H1 (cell line): ENCODE measurements at regions not wholly inside any gene's neighbourhood (a gene's known extent, or its start where the extent isn't known, plus 50 kb on each side); places are given as distances from the start of the nearest gene placed in this dataset.

Source experiments
- CTCF ChIA-PET: fragments of 300-600 bp; sonication (Branson Sonifier 250); formaldehyde crosslinking; loops from one replicate; lab custom pipeline; 2021; ENCODE audit not compliant: partially characterized antibody; lab: Charles Lee
- POLR2A ChIA-PET: fragments of 300-600 bp; sonication (Branson Sonifier 250); formaldehyde crosslinking; loops from one replicate; lab custom pipeline; 2021; ENCODE audit warnings: inconsistent platforms; ENCODE audit not compliant: partially characterized antibody; lab: Charles Lee
- DNase-seq, 2 experiments: peaks; one replicate each; pipeline versions ENCODE4 v3.0.0 to v3.0.0-alpha.2; 2010 to 2022; ENCODE audit warnings: low spot score in 2 of 2, low read depth in 1 of 2, mixed read lengths in 1 of 2
- FAIRE-seq: peaks from 2 replicates; lab custom pipeline; 2011; peaks lifted over from hg19 to GRCh38; lab: Jason Lieb, UNC
- H2AFZ ChIP-seq: 2 replicates; pipeline ENCODE4 v1.8.1; 2012; ENCODE audit warnings: low read length, inconsistent platforms
- H2AK5ac ChIP-seq: 2 replicates; pipeline ENCODE4 v1.6.1; 2013; ENCODE audit warnings: low read depth, low read length
- H2BK120ac ChIP-seq: replicated peaks from 2 replicates; pipeline ENCODE3; 2013; ENCODE audit warnings: low read depth, low read length, inconsistent platforms
- H2BK12ac ChIP-seq: 2 replicates; pipeline ENCODE4 v1.6.1; 2013; ENCODE audit warnings: low read depth, low read length
- H2BK15ac ChIP-seq: 2 replicates; pipeline ENCODE4 v1.6.1; 2013; ENCODE audit warnings: low read length
- H2BK20ac ChIP-seq: 2 replicates; pipeline ENCODE4 v1.6.1; 2013; ENCODE audit warnings: low read length
- H2BK5ac ChIP-seq: 2 replicates; pipeline ENCODE4 v1.6.1; 2013; ENCODE audit warnings: low read depth, low read length
- H3K14ac ChIP-seq: 2 replicates; pipeline ENCODE4 v1.6.1; 2013; ENCODE audit warnings: inconsistent platforms; ENCODE audit not compliant: insufficient read length
- H3K18ac ChIP-seq: 2 replicates; pipeline ENCODE4 v1.6.1; 2013; ENCODE audit warnings: low read length; ENCODE audit errors: extremely low read depth
- H3K23ac ChIP-seq: 2 replicates; pipeline ENCODE4 v1.6.1; 2013; ENCODE audit warnings: inconsistent platforms; ENCODE audit not compliant: insufficient read length
- H3K23me2 ChIP-seq: 2 replicates; pipeline ENCODE4 v1.6.1; 2013; ENCODE audit warnings: low read depth, low read length
- H3K27ac ChIP-seq: 2 replicates; pipeline ENCODE4 v1.6.1; 2011; ENCODE audit warnings: low read depth, low read length, inconsistent platforms
- H3K27me3 ChIP-seq, 4 experiments: replicated peaks in 1 of 4; 1 replicate in 1 of 4; 2 replicates in 3 of 4; pipeline versions ENCODE4 v1.6.1 to v1.8.1; 2011 to 2013; ENCODE audit warnings: low read length in 3 of 4, mild to moderate bottlenecking in 3 of 4, inconsistent platforms in 2 of 4, mixed read lengths in 2 of 4, moderate library complexity in 1 of 4; ENCODE audit not compliant: control insufficient read depth in 3 of 4, insufficient read depth in 3 of 4; ENCODE audit errors: extremely low read depth in 1 of 4
- H3K36me3 ChIP-seq, 4 experiments: 2 replicates each; pipeline versions ENCODE4 v1.6.1 to v1.8.1; 2011 to 2013; ENCODE audit warnings: mild to moderate bottlenecking in 4 of 4, low read length in 3 of 4, moderate library complexity in 2 of 4, control low read depth in 1 of 4, inconsistent platforms in 1 of 4; ENCODE audit not compliant: insufficient read depth in 4 of 4, control insufficient read depth in 2 of 4
- H3K4ac ChIP-seq: replicated peaks from 2 replicates; pipeline ENCODE3; 2013; ENCODE audit warnings: low read length, low read depth, mixed read lengths, inconsistent platforms; ENCODE audit not compliant: insufficient read length
- H3K4me1 ChIP-seq, 4 experiments: replicated peaks in 1 of 4; 1 replicate in 1 of 4; 2 replicates in 3 of 4; pipeline versions ENCODE4 v1.6.1 to v1.8.1; 2011 to 2013; ENCODE audit warnings: low read length in 3 of 4, inconsistent platforms in 2 of 4, mixed read lengths in 1 of 4; ENCODE audit not compliant: insufficient read depth in 4 of 4, control insufficient read depth in 3 of 4
- H3K4me2 ChIP-seq, 2 experiments: 2 replicates each; pipeline versions ENCODE4 v1.6.1 to v1.8.1; 2011 to 2013; ENCODE audit warnings: low read depth in 2 of 2, low read length in 2 of 2, control low read depth in 1 of 2, inconsistent platforms in 1 of 2, mild to moderate bottlenecking in 1 of 2; ENCODE audit not compliant: insufficient read depth in 1 of 2
- H3K4me3 ChIP-seq, 4 experiments: fragments of 200-600, 300-600 bp in 1 of 4; sonication (generic), shearing (Covaris generic), sonication (Bioruptor Twin) in 1 of 4; 2 replicates each; pipeline versions ENCODE4 v1.5.1 to v1.8.1; 2011 to 2016; ENCODE audit warnings: low read length in 4 of 4, low read depth in 3 of 4, control low read depth in 2 of 4, inconsistent platforms in 2 of 4, mild to moderate bottlenecking in 2 of 4, mixed read lengths in 1 of 4, moderate library complexity in 1 of 4; ENCODE audit not compliant: insufficient read depth in 2 of 4; ENCODE audit errors: extremely low read depth in 1 of 4
- H3K56ac ChIP-seq: replicated peaks from 2 replicates; pipeline ENCODE3; 2013; ENCODE audit warnings: low read depth, mild to moderate bottlenecking, mixed read lengths, low read length, inconsistent platforms; ENCODE audit not compliant: insufficient read length
- H3K79me1 ChIP-seq: 2 replicates; pipeline ENCODE4 v1.6.1; 2013; ENCODE audit warnings: low read depth, low read length, control low read depth
- H3K79me2 ChIP-seq, 2 experiments: 2 replicates each; pipeline versions ENCODE4 v1.6.1 to v1.8.1; 2012 to 2013; ENCODE audit warnings: low read length in 2 of 2, mild to moderate bottlenecking in 2 of 2, inconsistent platforms in 1 of 2; ENCODE audit not compliant: insufficient read depth in 2 of 2, control insufficient read depth in 1 of 2
- H3K9ac ChIP-seq, 4 experiments: replicated peaks in 1 of 4; 1 replicate in 1 of 4; 2 replicates in 3 of 4; pipeline versions ENCODE4 v1.6.1 to v1.8.1; 2011 to 2013; ENCODE audit warnings: low read depth in 3 of 4, low read length in 3 of 4, control low read depth in 2 of 4, mild to moderate bottlenecking in 2 of 4, moderate library complexity in 2 of 4, inconsistent platforms in 1 of 4; ENCODE audit errors: extremely low read depth in 1 of 4
- H3K9me3 ChIP-seq, 2 experiments: 2 replicates each; pipeline versions ENCODE4 v1.6.1 to v1.8.1; 2012 to 2013; ENCODE audit warnings: mild to moderate bottlenecking in 2 of 2, moderate library complexity in 2 of 2, control low read depth in 1 of 2, inconsistent platforms in 1 of 2, low read depth in 1 of 2, low read length in 1 of 2, mixed read lengths in 1 of 2; ENCODE audit not compliant: insufficient read depth in 2 of 2
- H4K20me1 ChIP-seq, 2 experiments: replicated peaks in 1 of 2; 2 replicates each; pipeline versions ENCODE3 to v1.8.1; 2011 to 2013; ENCODE audit warnings: inconsistent platforms in 2 of 2, low read length in 2 of 2, mild to moderate bottlenecking in 1 of 2; ENCODE audit not compliant: insufficient read depth in 2 of 2, control insufficient read depth in 1 of 2
- H4K5ac ChIP-seq: 2 replicates; pipeline ENCODE4 v1.6.1; 2013; ENCODE audit warnings: low read length, low read depth, mixed read lengths, inconsistent platforms; ENCODE audit not compliant: insufficient read length
- H4K8ac ChIP-seq: 2 replicates; pipeline ENCODE4 v1.8.0; 2013; ENCODE audit warnings: mild to moderate bottlenecking, moderate library complexity, low read length, inconsistent platforms; ENCODE audit not compliant: insufficient read depth; ENCODE audit errors: extremely low read depth
- H4K91ac ChIP-seq: replicated peaks from 2 replicates; pipeline ENCODE3; 2013; ENCODE audit warnings: low read length, mixed read lengths, inconsistent platforms; ENCODE audit not compliant: insufficient read length
- CHD1 ChIP-seq: IDR thresholded peaks from 2 replicates; pipeline ENCODE4 v1.6.1; 2012; ENCODE audit warnings: low read depth, low read length, improper control_type of control experiment
- KDM4A ChIP-seq: IDR thresholded peaks from one replicate; pipeline ENCODE4 v1.7.1; 2012; ENCODE audit warnings: low read depth, mild to moderate bottlenecking, moderate library complexity, low read length, inconsistent platforms; ENCODE audit not compliant: severe bottlenecking
- ZNF274 ChIP-seq: IDR thresholded peaks from 2 replicates; pipeline ENCODE4 v1.7.0; 2012; ENCODE audit warnings: low read length, borderline replicate concordance; ENCODE audit errors: extremely low read depth
- WGBS, 2 experiments: shearing (Covaris generic) in 1 of 2; methylation state at CpG; one replicate each; pipeline versions ENCODE4 v1.1.6 to v1.1.7; 2013 to 2015; ENCODE audit warnings: low lambda C conversion rate in 2 of 2, mixed read lengths in 2 of 2, inconsistent platforms in 1 of 2, low coverage in 1 of 2, missing lambda C conversion rate in 1 of 2; ENCODE audit not compliant: insufficient replicate concordance in 2 of 2, insufficient coverage in 1 of 2, insufficient read length in 1 of 2; ENCODE audit errors: extremely low coverage in 1 of 2, missing lambda C conversion rate in 1 of 2; 5-methylcytosine and 5-hydroxymethylcytosine counted together

GRCh38 chr9:1712861-1713450, 302.2 kb upstream of the SMARCA2 start:
- H4K8ac ChIP-seq: no peak overlapping the region
- no peaks in the 10 kb centered on the region for H3K27me3 ChIP-seq
- no peak overlapping the region for H2BK5ac ChIP-seq
- H3K9ac ChIP-seq: no peak overlapping the region
- no peak overlapping the region for H3K23ac ChIP-seq
- no peak overlapping the region for H3K56ac ChIP-seq
- H3K4me1 ChIP-seq: no peaks in the 10 kb centered on the region
- no peak overlapping the region for H2BK15ac ChIP-seq
- H3K4me2 ChIP-seq: no peak overlapping the region
- no peaks in the 10 kb centered on the region for H3K79me2 ChIP-seq
- no peak overlapping the region for H3K4ac ChIP-seq
- no peaks in the 10 kb centered on the region for H3K23me2 ChIP-seq
- no peak overlapping the region for H3K18ac ChIP-seq
- H2AFZ ChIP-seq: no peak overlapping the region
- H2AK5ac ChIP-seq: no peak overlapping the region
- H3K9me3 ChIP-seq: no peaks in the 10 kb centered on the region
- H4K91ac ChIP-seq: no peak overlapping the region
- DNase-seq (no peak), FAIRE-seq (no peak)
- no peak overlapping the region for H3K4me3 ChIP-seq
- H3K36me3 ChIP-seq: no peaks in the 10 kb centered on the region
- H4K5ac ChIP-seq: no peak overlapping the region
- H2BK20ac ChIP-seq: no peak overlapping the region
- H3K27ac ChIP-seq: no peak overlapping the region
- CTCF ChIA-PET: no interaction called here
- no peak for TF ChIP-seq KDM4A
- no peak for TF ChIP-seq ZNF274
- no peak for TF ChIP-seq CHD1
- H3K14ac ChIP-seq: no peak overlapping the region
- WGBS, 2 experiments: 92% methylated on average over 6 of the region's 6 CpGs; no CpG with 5 or more reads in 1 of the 2 experiments
- POLR2A ChIA-PET: no interaction called here
- H2BK120ac ChIP-seq: no peak overlapping the region
- no peak overlapping the region for H2BK12ac ChIP-seq
- H3K79me1 ChIP-seq: no peaks in the 10 kb centered on the region
- H4K20me1 ChIP-seq: no peaks in the 10 kb centered on the region
